HG03442 (cell line): ENCODE measurements at regions not wholly inside any gene's neighbourhood (a gene's known extent, or its start where the extent isn't known, plus 50 kb on each side); places are given as distances from the start of the nearest gene placed in this dataset.

Experiments used
- ATAC-seq: cut with Tn5 transposase; IDR thresholded peaks from one replicate; pipeline ENCODE4 v1.9.1; 2021; ENCODE audit warnings: mild to moderate bottlenecking, moderate library complexity; ENCODE audit not compliant: unreplicated experiment

GRCh38 chr3:22296601-22297000, 545.6 kb upstream of the ZNF385D start:
- ATAC-seq = no peak

- no peak for ATAC-seq
These were observed 546.4 kb upstream of the ZNF385D start for GRCh38 chr3:22297436-22297835.

GRCh38 chr3:22306454-22306853, 555.4 kb upstream of the ZNF385D start:
- no peak for ATAC-seq

GRCh38 chr3:22308871-22309270, 557.9 kb upstream of the ZNF385D start:
- ATAC-seq = no peak

- no peak for ATAC-seq
These were observed 564.9 kb upstream of the ZNF385D start for GRCh38 chr3:22315925-22316324.

GRCh38 chr3:22318325-22318724, 567.3 kb upstream of the ZNF385D start:
- no peak for ATAC-seq

- ATAC-seq = no peak
These were observed 568.4 kb upstream of the ZNF385D start for GRCh38 chr3:22319446-22319845.

- no peak for ATAC-seq
These were observed 571.9 kb upstream of the ZNF385D start for GRCh38 chr3:22322861-22323260.

GRCh38 chr3:22326305-22326704, 575.3 kb upstream of the ZNF385D start:
- no peak for ATAC-seq

GRCh38 chr3:22334996-22335395, 584.0 kb upstream of the ZNF385D start:
- ATAC-seq = no peak

- ATAC-seq = no peak
These were observed 598.3 kb upstream of the ZNF385D start for GRCh38 chr3:22349215-22349851.

- no peak for ATAC-seq
These were observed 600.8 kb upstream of the ZNF385D start for GRCh38 chr3:22351806-22352205.

GRCh38 chr3:22353126-22353525, 602.1 kb upstream of the ZNF385D start:
- ATAC-seq = no peak

- ATAC-seq = no peak
These were observed 607.3 kb upstream of the ZNF385D start for GRCh38 chr3:22358334-22358733.

- ATAC-seq = no peak
These were observed 609.2 kb upstream of the ZNF385D start for GRCh38 chr3:22360164-22360563.

- ATAC-seq = no peak
These were observed 610.0 kb upstream of the ZNF385D start for GRCh38 chr3:22360970-22361369.

GRCh38 chr3:22361521-22361920, 610.5 kb upstream of the ZNF385D start:
- ATAC-seq = no peak

GRCh38 chr3:22364851-22365250, 613.8 kb upstream of the ZNF385D start:
- ATAC-seq = no peak

GRCh38 chr3:22366781-22367180, 615.8 kb upstream of the ZNF385D start:
- ATAC-seq = no peak

- ATAC-seq = no peak
These were observed 620.0 kb upstream of the ZNF385D start for GRCh38 chr3:22371036-22371435.

GRCh38 chr3:22371607-22372291, 620.7 kb upstream of the ZNF385D start:
- ATAC-seq = no peak

- no peak for ATAC-seq
These were observed 621.5 kb upstream of the ZNF385D start for GRCh38 chr3:22372292-22373062.
